Esophagus muscularis mucosa (tissue), 4 donors: ENCODE measurements at regions not wholly inside any gene's neighbourhood (a gene's known extent, or its start where the extent isn't known, plus 50 kb on each side); places are given as distances from the start of the nearest gene placed in this dataset.

Experiments used
- EP300 ChIP-seq: sonication (generic); formaldehyde crosslinking; IDR thresholded peaks from one replicate; pipeline ENCODE4 v1.6.1; 2017; ENCODE audit warnings: antibody characterized with exemption
- POLR2A ChIP-seq: fragments of 450-650 bp; IDR thresholded peaks from one replicate; pipeline ENCODE4 v1.6.1; 2017; ENCODE audit warnings: antibody characterized with exemption, moderate library complexity, mild to moderate bottlenecking, low read depth
- POLR2AphosphoS5 ChIP-seq, 2 donors: sonication (generic); formaldehyde crosslinking; IDR thresholded peaks; one replicate each; pipeline ENCODE4 v1.6.1; 2017; ENCODE audit warnings: antibody characterized with exemption in 2 of 2
- TF ChIP-seq, protein P1 (sequence below), 3 experiments: fragments of 200-600 bp in 2 of 3; fragments of 450-650 bp in 1 of 3; sonication (generic) in 2 of 3; IDR thresholded peaks; one replicate each; pipeline ENCODE4 v1.5.1; 2017 to 2019; ENCODE audit warnings: antibody characterized with exemption in 3 of 3, mild to moderate bottlenecking in 2 of 3, moderate library complexity in 1 of 3

GRCh38 chr1:78263459-78263858, 217.7 kb downstream of the GIPC2 start:
- TF ChIP-seq, protein P1, sequence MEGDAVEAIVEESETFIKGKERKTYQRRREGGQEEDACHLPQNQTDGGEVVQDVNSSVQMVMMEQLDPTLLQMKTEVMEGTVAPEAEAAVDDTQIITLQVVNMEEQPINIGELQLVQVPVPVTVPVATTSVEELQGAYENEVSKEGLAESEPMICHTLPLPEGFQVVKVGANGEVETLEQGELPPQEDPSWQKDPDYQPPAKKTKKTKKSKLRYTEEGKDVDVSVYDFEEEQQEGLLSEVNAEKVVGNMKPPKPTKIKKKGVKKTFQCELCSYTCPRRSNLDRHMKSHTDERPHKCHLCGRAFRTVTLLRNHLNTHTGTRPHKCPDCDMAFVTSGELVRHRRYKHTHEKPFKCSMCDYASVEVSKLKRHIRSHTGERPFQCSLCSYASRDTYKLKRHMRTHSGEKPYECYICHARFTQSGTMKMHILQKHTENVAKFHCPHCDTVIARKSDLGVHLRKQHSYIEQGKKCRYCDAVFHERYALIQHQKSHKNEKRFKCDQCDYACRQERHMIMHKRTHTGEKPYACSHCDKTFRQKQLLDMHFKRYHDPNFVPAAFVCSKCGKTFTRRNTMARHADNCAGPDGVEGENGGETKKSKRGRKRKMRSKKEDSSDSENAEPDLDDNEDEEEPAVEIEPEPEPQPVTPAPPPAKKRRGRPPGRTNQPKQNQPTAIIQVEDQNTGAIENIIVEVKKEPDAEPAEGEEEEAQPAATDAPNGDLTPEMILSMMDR (IDR thresholded peaks at IDR 0.05), result no peak
- no peak for TF ChIP-seq EP300
- no peak for TF ChIP-seq POLR2A
- TF ChIP-seq POLR2AphosphoS5 (IDR thresholded peaks at IDR 0.05), result no peak
